Peyer's patch (tissue), 4 donors: ENCODE measurements at regions not wholly inside any gene's neighbourhood (a gene's known extent, or its start where the extent isn't known, plus 50 kb on each side); places are given as distances from the start of the nearest gene placed in this dataset.
"Not testable (repeated sequence)": the region's sequence is repeated elsewhere in the genome, so short reads cannot be mapped to it uniquely, and the experiment has no call there.

Experiments used
- DNase-seq, 3 donors: peaks; one replicate each; pipeline ENCODE4 v3.0.0-alpha.2; 2017 to 2019
- H3K27ac ChIP-seq, 4 donors: fragments of 200-600 bp; sonication (generic); one replicate each; pipeline ENCODE4 v1.5.1; 2016 to 2019
- H3K27me3 ChIP-seq, 2 donors: fragments of 200-600 bp; sonication (generic); one replicate each; pipeline ENCODE4 v1.5.1; 2019
- H3K36me3 ChIP-seq, 3 donors: fragments of 200-600 bp; sonication (generic); one replicate each; pipeline ENCODE4 v1.5.1; 2016 to 2019
- H3K4me1 ChIP-seq, 4 donors: fragments of 200-600 bp; sonication (generic); one replicate each; pipeline ENCODE4 v1.5.1; 2016 to 2019
- H3K4me3 ChIP-seq, 4 donors: fragments of 200-600 bp; sonication (generic); 1 replicate in 3 of 4; 2 replicates in 1 of 4; pipeline ENCODE4 v1.5.1; 2016 to 2019; ENCODE audit warnings: mild to moderate bottlenecking in 1 of 4
- H3K9me3 ChIP-seq, 4 donors: fragments of 200-600 bp; sonication (generic); one replicate each; pipeline ENCODE4 v1.5.1; 2016 to 2019; ENCODE audit warnings: mild to moderate bottlenecking in 1 of 4
- CTCF ChIP-seq, 6 experiments: fragments of 450-650 bp in 4 of 6; fragments of 200-600 bp in 2 of 6; sonication (generic) in 1 of 6; IDR thresholded peaks; one replicate each; pipeline ENCODE4 v1.5.1; 2017 to 2019; ENCODE audit warnings: antibody characterized with exemption in 6 of 6, mild to moderate bottlenecking in 3 of 6, moderate library complexity in 1 of 6
- POLR2A ChIP-seq, 2 donors: fragments of 450-650 bp; IDR thresholded peaks; one replicate each; pipeline ENCODE4 v1.5.1; 2017; ENCODE audit warnings: antibody characterized with exemption in 2 of 2, mild to moderate bottlenecking in 2 of 2, moderate library complexity in 2 of 2

- TF ChIP-seq POLR2A (IDR thresholded peaks at IDR 0.05) = no peak
- TF ChIP-seq CTCF (IDR thresholded peaks at IDR 0.05) = no peak
- Histone ChIP-seq H3K4me3 (no peak overlapping the region), H3K9me3 (peaks cover 0 to 3% (median 0%) of the 10 kb centered on the region in 4 donors)
Observed at GRCh38 chr9:115891929-115892328, 261.7 kb upstream of the PAPPA start.

DNA sequence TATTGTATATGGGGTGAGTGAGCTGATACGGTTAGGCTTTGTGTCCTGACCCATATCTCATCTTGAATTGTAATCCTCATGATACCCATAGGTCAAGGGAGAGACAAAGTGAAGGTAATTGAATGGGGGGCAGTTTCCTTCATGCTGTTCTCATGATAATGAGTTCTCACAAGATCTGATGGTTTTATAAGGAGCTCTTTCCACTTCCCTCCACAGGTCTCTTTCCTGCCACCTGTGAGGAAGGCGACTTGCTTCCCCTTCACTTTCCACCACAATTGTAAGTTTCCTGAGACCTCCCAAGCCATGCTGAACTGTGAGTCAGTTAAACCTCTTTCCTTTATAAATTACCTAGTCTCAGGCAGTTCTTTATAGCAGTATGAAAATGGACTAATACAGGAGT is 255.1 kb upstream of the PAPPA start:
- H3K36me3 ChIP-seq, H3K4me1 ChIP-seq, DNase-seq, H3K4me3 ChIP-seq, H3K9me3 ChIP-seq, H3K27me3 ChIP-seq, H3K27ac ChIP-seq: not testable (repeated sequence)

More at GRCh38 chr9:115891929-115892328, 261.7 kb upstream of the PAPPA start:
- no peaks in the 10 kb centered on the region for H3K36me3 ChIP-seq
- H3K4me1 ChIP-seq = no peaks in the 10 kb centered on the region
- no peak for DNase-seq
- H3K27me3 ChIP-seq = no peaks in the 10 kb centered on the region
- no peak overlapping the region for H3K27ac ChIP-seq

GRCh38 chr9:115900698-115901097 is 252.9 kb upstream of the PAPPA start:
- no peaks in the 10 kb centered on the region for H3K4me1 ChIP-seq
- no peak for DNase-seq
- H3K36me3 ChIP-seq = no peaks in the 10 kb centered on the region
- H3K27ac ChIP-seq = no peak overlapping the region
- H3K27me3 ChIP-seq = no peaks in the 10 kb centered on the region
- H3K9me3 ChIP-seq = no peaks in the 10 kb centered on the region
- H3K4me3 ChIP-seq = no peak overlapping the region
- TF ChIP-seq POLR2A (IDR thresholded peaks at IDR 0.05) = no peak
- no peak for TF ChIP-seq CTCF (IDR thresholded peaks at IDR 0.05)

- Histone ChIP-seq H3K4me3 (no peak overlapping the region), H3K9me3 (no peaks in the 10 kb centered on the region), H3K27me3 (no peaks in the 10 kb centered on the region), H3K36me3 (no peaks in the 10 kb centered on the region), H3K4me1 (no peaks in the 10 kb centered on the region), H3K27ac (no peak overlapping the region)
- no peak for TF ChIP-seq POLR2A (IDR thresholded peaks at IDR 0.05)
- DNase-seq = no peak
Observed at GRCh38 chr9:115910959-115911358, 242.6 kb upstream of the PAPPA start.

DNA sequence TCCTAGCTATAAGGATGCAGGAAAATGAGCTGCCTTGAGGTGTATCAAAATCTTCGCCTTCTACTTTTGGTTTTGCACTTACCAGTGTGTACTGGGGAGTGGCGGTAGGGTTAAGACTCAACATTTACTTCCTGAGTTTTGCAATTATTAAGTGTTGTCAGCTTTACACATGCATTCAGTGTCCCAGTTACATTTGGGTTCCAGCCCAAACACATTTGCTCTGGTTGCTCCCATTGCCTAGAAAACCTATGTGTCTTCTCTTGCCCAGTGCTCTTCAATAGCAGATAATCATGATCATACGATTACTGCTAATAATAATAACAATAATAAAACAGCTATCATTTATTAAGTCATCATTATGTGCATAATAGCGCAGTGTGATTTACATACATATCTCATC is 241.5 kb upstream of the PAPPA start:
- no peaks in the 10 kb centered on the region for H3K27me3 ChIP-seq
- H3K9me3 ChIP-seq = no peaks in the 10 kb centered on the region
- TF ChIP-seq CTCF (IDR thresholded peaks at IDR 0.05) = no peak
- TF ChIP-seq POLR2A (IDR thresholded peaks at IDR 0.05) = no peak
- no peaks in the 10 kb centered on the region for H3K36me3 ChIP-seq
- no peak overlapping the region for H3K27ac ChIP-seq
- no peak for DNase-seq
- H3K4me3 ChIP-seq = no peak overlapping the region
- no peaks in the 10 kb centered on the region for H3K4me1 ChIP-seq

DNA sequence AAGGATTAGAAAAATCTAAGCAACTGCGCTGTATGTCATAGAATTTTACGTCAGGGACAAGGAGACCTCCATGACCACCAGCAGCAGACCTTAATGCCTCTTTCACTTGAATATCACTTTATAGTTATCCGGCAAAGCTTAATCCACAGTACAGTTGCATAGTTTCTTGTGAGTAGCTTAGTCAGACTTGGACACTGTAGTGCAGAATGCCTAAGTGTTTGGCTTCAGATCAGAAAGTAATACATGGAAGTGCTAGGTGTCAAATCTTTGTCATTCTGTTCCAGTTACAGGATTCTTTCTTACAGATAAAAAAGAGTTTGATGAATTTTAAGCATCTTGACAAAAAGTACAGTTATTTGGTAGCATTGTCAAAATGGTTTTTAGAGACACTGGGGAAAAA is 239.9 kb upstream of the PAPPA start:
- Histone ChIP-seq H3K36me3 (no peaks in the 10 kb centered on the region), H3K27ac (no peak overlapping the region), H3K4me3 (no peak overlapping the region), H3K9me3 (no peaks in the 10 kb centered on the region), H3K4me1 (no peaks in the 10 kb centered on the region), H3K27me3 (no peaks in the 10 kb centered on the region)
- DNase-seq = no peak
- TF ChIP-seq CTCF (IDR thresholded peaks at IDR 0.05) = no peak
- TF ChIP-seq POLR2A (IDR thresholded peaks at IDR 0.05) = no peak

GRCh38 chr9:115914291-115914690 is 239.3 kb upstream of the PAPPA start:
- Histone ChIP-seq H3K4me3 (no peak overlapping the region), H3K4me1 (no peaks in the 10 kb centered on the region), H3K27ac (no peak overlapping the region), H3K36me3 (no peaks in the 10 kb centered on the region), H3K9me3 (no peaks in the 10 kb centered on the region), H3K27me3 (no peaks in the 10 kb centered on the region)
- DNase-seq = no peak
- TF ChIP-seq CTCF (IDR thresholded peaks at IDR 0.05) (no peak), POLR2A (IDR thresholded peaks at IDR 0.05) (no peak)
